Endothelial cell of umbilical vein (primary cell): ENCODE measurements at regions not wholly inside any gene's neighbourhood (a gene's known extent, or its start where the extent isn't known, plus 50 kb on each side); places are given as distances from the start of the nearest gene placed in this dataset.

Experiments used
- BruUV-seq: library from RNA; stranded (reverse); fragments of 400-500 nt; replicated peaks from 2 replicates; lab custom pipeline; 2021; lab: Mats Ljungman, UMichigan
- CTCF ChIA-PET: fragments of 300-600, 350-600 bp; sonication (Branson Sonifier 250); formaldehyde crosslinking; loops from one replicate; lab custom pipeline; 2021; ENCODE audit warnings: antibody characterized with exemption, inconsistent platforms; lab: Charles Lee
- POLR2A ChIA-PET: fragments of 300-600, 350-600 bp; sonication (Branson Sonifier 250); formaldehyde crosslinking; loops from one replicate; lab custom pipeline; 2021; ENCODE audit warnings: antibody characterized with exemption, inconsistent platforms; lab: Charles Lee
- DNase-seq: peaks from one replicate; pipeline ENCODE4 v3.0.0-alpha.2; 2011; ENCODE audit warnings: low read depth, low spot score
- FAIRE-seq: peaks from 2 replicates; lab custom pipeline; 2011; peaks lifted over from hg19 to GRCh38; lab: Jason Lieb, UNC
- H2AFZ ChIP-seq: 2 replicates; pipeline ENCODE4 v1.6.0; 2012; ENCODE audit warnings: low read depth, low read length, control low read depth, inconsistent platforms
- H3K27ac ChIP-seq: 2 replicates; pipeline ENCODE4 v1.5.1; 2011; ENCODE audit warnings: low read depth, mild to moderate bottlenecking, control low read depth, low read length, moderate library complexity; ENCODE audit not compliant: insufficient read depth
- H3K27me3 ChIP-seq, 2 experiments: 2 replicates each; pipeline versions ENCODE4 v1.6.0 to v1.6.1; 2011; ENCODE audit warnings: low read length in 2 of 2, mixed read lengths in 1 of 2; ENCODE audit not compliant: control insufficient read depth in 2 of 2, insufficient read depth in 2 of 2
- H3K36me3 ChIP-seq, 2 experiments: 2 replicates in 1 of 2; 3 replicates in 1 of 2; pipeline ENCODE4 v1.5.1; 2011; ENCODE audit warnings: low read length in 2 of 2, mild to moderate bottlenecking in 1 of 2, moderate library complexity in 1 of 2; ENCODE audit not compliant: control insufficient read depth in 2 of 2, insufficient read depth in 2 of 2; ENCODE audit errors: extremely low read depth in 1 of 2
- H3K4me1 ChIP-seq: 3 replicates; pipeline ENCODE4 v1.5.1; 2011; ENCODE audit warnings: mild to moderate bottlenecking, low read length; ENCODE audit not compliant: control insufficient read depth, insufficient read depth; ENCODE audit errors: extremely low read depth
- H3K4me2 ChIP-seq: 2 replicates; pipeline ENCODE4 v1.6.1; 2011; ENCODE audit warnings: low read length, control low read depth, mixed read lengths; ENCODE audit not compliant: insufficient read depth
- H3K4me3 ChIP-seq, 3 experiments: fragments of 200-600 bp in 1 of 3; sonication (generic), shearing (Covaris generic) in 1 of 3; replicated peaks in 1 of 3; 2 replicates each; pipeline ENCODE4 v1.5.1; 2011 to 2016; ENCODE audit warnings: control low read depth in 3 of 3, low read length in 3 of 3, mild to moderate bottlenecking in 2 of 3, inconsistent platforms in 1 of 3, low read depth in 1 of 3, moderate library complexity in 1 of 3; ENCODE audit not compliant: insufficient read depth in 1 of 3
- H3K79me2 ChIP-seq: 2 replicates; pipeline ENCODE4 v1.6.0; 2012; ENCODE audit warnings: low read length, inconsistent platforms; ENCODE audit not compliant: control insufficient read depth, insufficient read depth
- H3K9ac ChIP-seq: replicated peaks from 2 replicates; pipeline ENCODE3; 2011; ENCODE audit warnings: low read length, control low read depth; ENCODE audit not compliant: insufficient read depth; ENCODE audit errors: extremely low read depth
- H3K9me1 ChIP-seq: replicated peaks from 3 replicates; pipeline ENCODE4 v1.6.0; 2011; ENCODE audit warnings: mild to moderate bottlenecking, low read length; ENCODE audit not compliant: control insufficient read depth, insufficient read depth; ENCODE audit errors: extremely low read depth
- H3K9me3 ChIP-seq: replicated peaks from 2 replicates; pipeline ENCODE4 v1.5.1; 2012; ENCODE audit warnings: low read length, inconsistent platforms; ENCODE audit not compliant: control insufficient read depth, insufficient read depth
- H4K20me1 ChIP-seq: replicated peaks from 2 replicates; pipeline ENCODE3; 2011; ENCODE audit warnings: mild to moderate bottlenecking, low read length; ENCODE audit not compliant: control insufficient read depth, insufficient read depth; ENCODE audit errors: extremely low read depth
- EZH2 ChIP-seq: IDR thresholded peaks from 2 replicates; pipeline ENCODE4 v1.6.1; 2012; ENCODE audit warnings: borderline replicate concordance, low read depth, mild to moderate bottlenecking, moderate library complexity, low read length, inconsistent platforms; ENCODE audit not compliant: severe bottlenecking
- FOS ChIP-seq: IDR thresholded peaks from 2 replicates; pipeline ENCODE4 v1.6.1; 2011; ENCODE audit warnings: mild to moderate bottlenecking, low read length, moderate library complexity, borderline replicate concordance; ENCODE audit not compliant: insufficient read depth
- GATA2 ChIP-seq: IDR thresholded peaks from 2 replicates; pipeline ENCODE4 v1.7.0; 2011; ENCODE audit warnings: low read depth, mild to moderate bottlenecking, moderate library complexity, mixed read lengths, low read length; ENCODE audit not compliant: insufficient read length, insufficient read depth
- JUN ChIP-seq: IDR thresholded peaks from 2 replicates; pipeline ENCODE4 v1.6.1; 2011; ENCODE audit warnings: borderline replicate concordance, low read depth; ENCODE audit not compliant: insufficient read length, insufficient read depth
- MYC ChIP-seq: IDR thresholded peaks from one replicate; pipeline ENCODE4 v1.6.1; 2011; ENCODE audit warnings: mild to moderate bottlenecking, low read depth, low read length
- POLR2A ChIP-seq: IDR thresholded peaks from 2 replicates; pipeline ENCODE4 v1.6.1; 2012; ENCODE audit warnings: low read depth, mild to moderate bottlenecking, control low read depth, low read length
- POLR2AphosphoS5 ChIP-seq: IDR thresholded peaks from 2 replicates; pipeline ENCODE4 v1.6.1; 2012; ENCODE audit warnings: low read depth, mild to moderate bottlenecking, control low read depth, low read length, moderate library complexity; ENCODE audit not compliant: insufficient read depth
- dilution Hi-C: fragments of 300-500 bp; cut with MboI; formaldehyde crosslinking; loops from one replicate; pipeline ENCODE4 v1.15.0; 2019; ENCODE audit warnings: low sequenced_read_pairs; ENCODE audit not compliant: extremely low pct_ligation_motif_present
- intact Hi-C: fragments of 100-400 bp; cut with micrococcal nuclease; formaldehyde crosslinking; loops from one replicate; pipeline ENCODE4 v1.10.0; 2022
- TF ChIP-seq, protein P1 (sequence below), 2 donors: IDR thresholded peaks; 1 replicate in 1 of 2; 2 replicates in 1 of 2; pipeline ENCODE4 v1.5.1; 2011; ENCODE audit warnings: low read length in 2 of 2, mild to moderate bottlenecking in 2 of 2, moderate library complexity in 2 of 2, control low read depth in 1 of 2, inconsistent platforms in 1 of 2, low read depth in 1 of 2; ENCODE audit not compliant: insufficient read depth in 1 of 2; ENCODE audit errors: extremely low read depth in 1 of 2
- TF ChIP-seq, protein P2 (sequence below): IDR thresholded peaks from 2 replicates; pipeline ENCODE4 v1.6.1; 2011; ENCODE audit not compliant: insufficient read depth, insufficient read length

DNA sequence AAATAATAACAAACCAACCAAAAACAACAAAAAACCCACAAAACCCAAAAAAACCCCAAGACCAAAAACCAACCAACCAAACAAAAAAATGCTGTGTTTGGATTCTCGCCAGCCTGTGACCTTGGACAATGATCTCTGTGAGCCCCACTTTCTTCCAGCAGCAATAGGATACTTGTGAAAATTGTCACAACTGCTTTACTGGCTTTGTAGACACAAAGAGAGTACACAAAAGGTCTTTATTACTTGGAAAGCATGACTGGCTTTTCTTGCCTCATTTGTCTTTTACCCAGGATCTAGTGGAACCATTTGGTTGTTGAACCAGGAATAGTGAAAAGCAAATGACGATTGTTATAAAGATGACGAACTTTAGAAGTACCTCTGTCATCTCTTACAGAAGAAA lies 256.6 kb downstream of the UTP18 start:
- no peaks in the 10 kb centered on the region for H4K20me1 ChIP-seq
- CTCF ChIA-PET = no interaction called here
- no peak for DNase-seq

More for the DNA sequence above, 256.6 kb downstream of the UTP18 start:
- Histone ChIP-seq H3K4me2 (no peak overlapping the region), H3K36me3 (no peaks in the 10 kb centered on the region), H3K79me2 (no peaks in the 10 kb centered on the region), H3K4me1 (no peaks in the 10 kb centered on the region), H3K9ac (no peak overlapping the region), H3K4me3 (no peak overlapping the region), H3K9me3 (no peaks in the 10 kb centered on the region), H3K27me3 (no peaks in the 10 kb centered on the region), H2AFZ (no peak overlapping the region), H3K9me1 (no peaks in the 10 kb centered on the region), H3K27ac (no peak overlapping the region)
- POLR2A ChIA-PET = no interaction called here
- no peak for FAIRE-seq
- dilution Hi-C loops = no loop called here
- no peak for TF ChIP-seq JUN
- TF ChIP-seq POLR2A = no peak
- TF ChIP-seq MYC = no peak
- no peak for TF ChIP-seq GATA2
- TF ChIP-seq, protein P1, sequence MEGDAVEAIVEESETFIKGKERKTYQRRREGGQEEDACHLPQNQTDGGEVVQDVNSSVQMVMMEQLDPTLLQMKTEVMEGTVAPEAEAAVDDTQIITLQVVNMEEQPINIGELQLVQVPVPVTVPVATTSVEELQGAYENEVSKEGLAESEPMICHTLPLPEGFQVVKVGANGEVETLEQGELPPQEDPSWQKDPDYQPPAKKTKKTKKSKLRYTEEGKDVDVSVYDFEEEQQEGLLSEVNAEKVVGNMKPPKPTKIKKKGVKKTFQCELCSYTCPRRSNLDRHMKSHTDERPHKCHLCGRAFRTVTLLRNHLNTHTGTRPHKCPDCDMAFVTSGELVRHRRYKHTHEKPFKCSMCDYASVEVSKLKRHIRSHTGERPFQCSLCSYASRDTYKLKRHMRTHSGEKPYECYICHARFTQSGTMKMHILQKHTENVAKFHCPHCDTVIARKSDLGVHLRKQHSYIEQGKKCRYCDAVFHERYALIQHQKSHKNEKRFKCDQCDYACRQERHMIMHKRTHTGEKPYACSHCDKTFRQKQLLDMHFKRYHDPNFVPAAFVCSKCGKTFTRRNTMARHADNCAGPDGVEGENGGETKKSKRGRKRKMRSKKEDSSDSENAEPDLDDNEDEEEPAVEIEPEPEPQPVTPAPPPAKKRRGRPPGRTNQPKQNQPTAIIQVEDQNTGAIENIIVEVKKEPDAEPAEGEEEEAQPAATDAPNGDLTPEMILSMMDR (IDR thresholded peaks at IDR 0.05; ENCODE audit: extremely low read depth in 1 of 2, insufficient read depth in 1 of 2, low read depth in 1 of 2, low read length in 2 of 2) = no peak
- TF ChIP-seq POLR2AphosphoS5 = no peak
- TF ChIP-seq, protein P2, sequence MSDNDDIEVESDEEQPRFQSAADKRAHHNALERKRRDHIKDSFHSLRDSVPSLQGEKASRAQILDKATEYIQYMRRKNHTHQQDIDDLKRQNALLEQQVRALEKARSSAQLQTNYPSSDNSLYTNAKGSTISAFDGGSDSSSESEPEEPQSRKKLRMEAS = no peak
- no peak for TF ChIP-seq EZH2
- no peak for TF ChIP-seq FOS
- no TSS peak for BruUV-seq
- intact Hi-C loops = no loop called here
